ENCODE measurements at regions not wholly inside any gene's neighbourhood (a gene's known extent, or its start where the extent isn't known, plus 50 kb on each side); places are given as distances from the start of the nearest gene placed in this dataset.

GRCh38 chr6:21826904-21827303, 233.4 kb downstream of the SOX4 start:
- TF ChIP-seq CTCF (IDR thresholded peaks at IDR 0.05) (no peak), POLR2A (IDR thresholded peaks at IDR 0.05; ENCODE audit: low read depth) (no peak), EP300 (IDR thresholded peaks at IDR 0.05) (no peak), POLR2AphosphoS5 (IDR thresholded peaks at IDR 0.05) (no peak)
- H3K4me3 ChIP-seq: no peak overlapping the region
- WGBS: 97% methylated on average over 9 of the region's 9 CpGs
- H3K36me3 ChIP-seq: no peaks in the 10 kb centered on the region
- H3K27ac ChIP-seq (replicated peaks in 1 of 4): no peak overlapping the region
- DNase-seq (ENCODE audit: extremely low spot score): no peak
- intact Hi-C loops (cut with DNase I): no loop called here
- no peaks in the 10 kb centered on the region for H3K9me3 ChIP-seq
- H3K4me1 ChIP-seq: peaks cover 0 to 38% (median 33%) of the 10 kb centered on the region in 4 donors
- H3K27me3 ChIP-seq: no peaks in the 10 kb centered on the region

DNA sequence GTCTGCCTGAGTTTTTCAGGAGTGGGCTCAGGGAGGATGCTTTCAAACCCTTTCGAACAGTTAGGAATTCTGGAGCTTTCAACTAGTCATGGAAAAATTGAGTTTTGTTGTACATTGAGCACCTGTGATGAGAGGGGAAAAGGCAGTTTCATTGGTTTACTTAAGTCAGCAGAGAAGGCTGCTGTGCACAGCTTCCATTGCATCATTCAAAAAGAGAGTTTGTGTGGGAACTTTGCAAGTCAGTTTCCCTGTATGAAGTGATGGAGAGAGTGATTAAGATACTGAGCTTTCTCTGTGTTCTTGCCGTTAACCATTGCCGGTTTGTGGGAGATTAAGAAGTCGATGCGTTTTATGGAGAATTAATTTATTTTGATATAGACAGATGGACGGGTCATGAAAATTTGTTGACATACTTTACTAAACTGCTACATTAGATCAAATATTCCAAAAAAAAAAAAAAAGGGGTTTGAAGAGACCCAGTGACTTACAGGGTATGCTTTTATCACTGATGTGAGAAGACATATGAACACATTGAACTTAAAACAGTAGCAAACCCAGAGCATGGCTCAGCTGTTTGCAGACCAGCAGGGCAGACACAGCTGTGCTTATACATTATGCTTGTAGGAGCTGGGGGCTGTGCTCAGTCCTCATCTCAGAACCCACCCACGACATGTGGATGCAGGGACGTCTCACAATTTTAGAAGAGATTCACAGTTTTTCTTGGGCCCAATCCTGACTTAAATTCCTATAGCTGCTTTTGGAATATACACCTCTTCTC, 234.1 kb downstream of the SOX4 start:
- no peaks in the 10 kb centered on the region for H3K9me3 ChIP-seq
- intact Hi-C loops (cut with DNase I): no loop called here
- H3K36me3 ChIP-seq: no peaks in the 10 kb centered on the region
- no peak overlapping the region for H3K27ac ChIP-seq (replicated peaks in 1 of 4)
- H3K4me1 ChIP-seq: peaks cover 0 to 42% (median 35%) of the 10 kb centered on the region in 4 donors
- 76% methylated on average over 8 of the region's 8 CpGs for WGBS
- no peaks in the 10 kb centered on the region for H3K27me3 ChIP-seq
- DNase-seq (ENCODE audit: extremely low spot score): no peak
- H3K4me3 ChIP-seq: no peak overlapping the region
- no peak for TF ChIP-seq POLR2A (IDR thresholded peaks at IDR 0.05; ENCODE audit: low read depth)
- no peak for TF ChIP-seq EP300 (IDR thresholded peaks at IDR 0.05)
- no peak for TF ChIP-seq POLR2AphosphoS5 (IDR thresholded peaks at IDR 0.05)

DNA sequence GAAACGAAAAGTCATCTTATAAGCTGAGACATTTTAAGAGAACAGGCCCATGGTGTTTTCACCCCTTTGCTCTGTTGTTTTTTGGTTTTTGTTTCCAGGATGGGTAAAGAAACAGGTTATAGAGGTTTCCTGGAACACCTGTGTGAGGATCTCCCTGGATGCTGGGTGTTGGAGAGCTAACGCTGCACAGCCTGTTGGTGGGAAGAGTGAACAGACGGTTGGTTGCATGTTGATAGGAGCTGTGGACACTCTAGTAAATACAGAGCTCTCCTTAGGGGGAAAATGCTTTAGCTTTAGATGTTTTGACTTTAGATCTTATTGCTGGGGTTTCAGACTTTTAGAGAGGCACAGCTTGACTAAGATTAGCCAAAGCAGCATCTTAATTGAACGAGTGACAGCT, 235.2 kb downstream of the SOX4 start:
- intact Hi-C loops (cut with DNase I): no loop called here
- H3K27ac ChIP-seq (replicated peaks in 1 of 4): peak overlapping the region; percentile 40 to 75 (median 73)
- 81% methylated on average over 4 of the region's 4 CpGs for WGBS

GRCh38 chr6:21829126-21829525, 235.6 kb downstream of the SOX4 start:
- H3K36me3 ChIP-seq: no peaks in the 10 kb centered on the region
- no peak overlapping the region for H3K4me3 ChIP-seq
- peak overlapping the region; percentile 40 to 75 (median 73) for H3K27ac ChIP-seq (replicated peaks in 1 of 4)
- H3K4me1 ChIP-seq: peaks cover 0 to 42% (median 35%) of the 10 kb centered on the region in 4 donors
- 50% methylated on average over 3 of the region's 3 CpGs for WGBS
- TF ChIP-seq CTCF (IDR thresholded peaks at IDR 0.05): no peak
- peak; percentile 68 for TF ChIP-seq EP300 (IDR thresholded peaks at IDR 0.05)
- TF ChIP-seq POLR2A (IDR thresholded peaks at IDR 0.05; ENCODE audit: low read depth): no peak
- peak; percentile 19 to 50 for TF ChIP-seq POLR2AphosphoS5 (IDR thresholded peaks at IDR 0.05)
- DNase-seq (ENCODE audit: extremely low spot score): no peak
- no peaks in the 10 kb centered on the region for H3K9me3 ChIP-seq
- intact Hi-C loops (cut with DNase I): no loop called here
- no peaks in the 10 kb centered on the region for H3K27me3 ChIP-seq

More for the DNA sequence above, 235.2 kb downstream of the SOX4 start:
- no peaks in the 10 kb centered on the region for H3K9me3 ChIP-seq
- TF ChIP-seq EP300 (IDR thresholded peaks at IDR 0.05): no peak
- TF ChIP-seq CTCF (IDR thresholded peaks at IDR 0.05): peak in 1 of 3 experiments; percentile 11
- TF ChIP-seq POLR2A (IDR thresholded peaks at IDR 0.05; ENCODE audit: low read depth): no peak
- H3K27me3 ChIP-seq: no peaks in the 10 kb centered on the region
- H3K4me3 ChIP-seq: no peak overlapping the region
- no peak for DNase-seq (ENCODE audit: extremely low spot score)
- H3K36me3 ChIP-seq: no peaks in the 10 kb centered on the region
- H3K4me1 ChIP-seq: peaks cover 0 to 42% (median 35%) of the 10 kb centered on the region in 4 donors

DNA sequence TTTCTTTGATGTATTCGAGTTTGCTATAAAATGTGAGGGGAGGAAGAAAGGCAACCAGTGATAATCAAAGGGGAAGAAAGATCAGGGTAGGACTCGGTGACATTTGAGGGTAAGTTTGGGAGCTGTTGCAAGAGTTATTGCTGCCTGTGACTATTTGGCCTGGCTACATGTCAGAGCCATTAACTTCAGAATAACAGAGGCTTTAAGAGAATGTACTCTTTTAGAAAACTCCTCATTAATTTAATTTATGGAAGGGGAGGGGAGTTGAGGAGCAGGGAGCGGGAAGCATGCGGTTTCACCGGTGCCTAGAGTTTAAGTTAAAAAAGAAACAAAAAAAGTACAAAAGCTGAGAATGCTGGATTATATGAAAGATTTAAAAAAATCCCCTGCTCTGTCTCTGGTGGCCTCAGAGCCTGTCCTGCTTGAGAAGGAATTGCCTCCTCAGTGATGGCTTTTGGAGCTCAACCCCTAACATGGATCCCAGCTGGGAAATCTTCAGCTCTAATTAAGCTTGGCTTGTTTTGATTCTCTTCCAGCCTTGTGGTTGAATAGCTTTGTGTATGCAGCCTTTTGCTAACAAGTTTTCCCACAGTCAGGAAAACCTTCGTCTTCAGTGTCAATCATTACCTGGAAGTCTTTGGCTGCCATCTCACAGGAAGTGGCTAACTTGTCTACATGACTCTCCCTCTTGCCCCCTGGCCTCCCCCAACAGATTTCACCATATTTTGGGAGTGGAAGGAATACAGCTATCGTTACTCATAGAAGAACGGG, 238.2 kb downstream of the SOX4 start:
- WGBS: 71% methylated on average over 8 of the region's 8 CpGs
- no peak for DNase-seq (ENCODE audit: extremely low spot score)
- H3K27me3 ChIP-seq: no peaks in the 10 kb centered on the region
- no peak for TF ChIP-seq POLR2AphosphoS5 (IDR thresholded peaks at IDR 0.05)
- no peak for TF ChIP-seq POLR2A (IDR thresholded peaks at IDR 0.05; ENCODE audit: low read depth)
- no peak for TF ChIP-seq CTCF (IDR thresholded peaks at IDR 0.05)
- no peak for TF ChIP-seq EP300 (IDR thresholded peaks at IDR 0.05)
- H3K36me3 ChIP-seq: no peaks in the 10 kb centered on the region
- intact Hi-C loops (cut with DNase I): loop anchor here (1.0 kb wide), 1 partner anchor 40 kb away; no protein-coding TSS in a partner anchor
- H3K27ac ChIP-seq (replicated peaks in 1 of 4): no peak overlapping the region
- H3K4me1 ChIP-seq: peaks cover 0 to 42% (median 31%) of the 10 kb centered on the region in 4 donors
- no peaks in the 10 kb centered on the region for H3K9me3 ChIP-seq
- no peak overlapping the region for H3K4me3 ChIP-seq

Measured in esophagus muscularis mucosa (tissue), 4 donors.